H9 (cell line): ENCODE measurements at regions not wholly inside any gene's neighbourhood (a gene's known extent, or its start where the extent isn't known, plus 50 kb on each side); places are given as distances from the start of the nearest gene placed in this dataset.

Source experiments
- DNase-seq: peaks from one replicate; pipeline ENCODE4 v3.0.0-alpha.2; 2017
- H2AFZ ChIP-seq: one replicate; pipeline ENCODE4 v1.6.1; 2013; ENCODE audit warnings: mild to moderate bottlenecking, low read length, control low read depth, moderate library complexity
- H2AK5ac ChIP-seq: 2 replicates; pipeline ENCODE4 v1.6.1; 2013; ENCODE audit warnings: low read length, control low read depth, mixed read lengths; ENCODE audit not compliant: insufficient read length
- H2BK120ac ChIP-seq: one replicate; pipeline ENCODE4 v1.6.1; 2013; ENCODE audit warnings: low read depth, mild to moderate bottlenecking, low read length, control low read depth, inconsistent platforms; ENCODE audit not compliant: poor library complexity, severe bottlenecking
- H2BK12ac ChIP-seq: 2 replicates; pipeline ENCODE4 v1.6.1; 2013; ENCODE audit warnings: low read length, control low read depth, mixed read lengths, low read depth; ENCODE audit not compliant: insufficient read length
- H2BK15ac ChIP-seq: 2 replicates; pipeline ENCODE4 v1.6.1; 2013; ENCODE audit warnings: low read depth, low read length, control low read depth
- H2BK20ac ChIP-seq: one replicate; pipeline ENCODE4 v1.6.1; 2013; ENCODE audit warnings: low read depth, mild to moderate bottlenecking, low read length, control low read depth, inconsistent platforms; ENCODE audit not compliant: poor library complexity, severe bottlenecking
- H2BK5ac ChIP-seq: 2 replicates; pipeline ENCODE4 v1.6.1; 2013; ENCODE audit warnings: low read length, control low read depth, mixed read lengths; ENCODE audit not compliant: insufficient read length
- H3K14ac ChIP-seq: 2 replicates; pipeline ENCODE4 v1.6.1; 2013; ENCODE audit warnings: low read length, control low read depth; ENCODE audit not compliant: insufficient read depth
- H3K18ac ChIP-seq: 2 replicates; pipeline ENCODE4 v1.6.1; 2013; ENCODE audit warnings: low read depth, mild to moderate bottlenecking, mixed read lengths, low read length, control low read depth; ENCODE audit not compliant: insufficient read length
- H3K23ac ChIP-seq: 2 replicates; pipeline ENCODE4 v1.6.1; 2013; ENCODE audit warnings: low read length, control low read depth, mixed read lengths, low read depth; ENCODE audit not compliant: insufficient read length
- H3K23me2 ChIP-seq: 2 replicates; pipeline ENCODE4 v1.6.1; 2013; ENCODE audit warnings: low read depth, mild to moderate bottlenecking, mixed read lengths, low read length, control low read depth; ENCODE audit not compliant: insufficient read length, poor library complexity, severe bottlenecking
- H3K27ac ChIP-seq: 2 replicates; pipeline ENCODE4 v1.5.1; 2013; ENCODE audit warnings: low read length, control low read depth, mixed read lengths, low read depth; ENCODE audit not compliant: insufficient read length
- H3K27me3 ChIP-seq: 2 replicates; pipeline ENCODE4 v1.6.1; 2013; ENCODE audit warnings: low read length, control low read depth, inconsistent platforms; ENCODE audit not compliant: insufficient read depth
- H3K4ac ChIP-seq: 2 replicates; pipeline ENCODE4 v1.6.1; 2013; ENCODE audit warnings: low read depth, mild to moderate bottlenecking, control low read depth, inconsistent platforms, low read length, moderate library complexity
- H3K4me1 ChIP-seq: 2 replicates; pipeline ENCODE4 v1.6.1; 2013; ENCODE audit warnings: low read length, control low read depth, inconsistent platforms; ENCODE audit not compliant: insufficient read depth
- H3K4me2 ChIP-seq: 2 replicates; pipeline ENCODE4 v1.6.1; 2013; ENCODE audit warnings: low read length, control low read depth, mixed read lengths; ENCODE audit not compliant: insufficient read length, insufficient read depth
- H3K56ac ChIP-seq: 2 replicates; pipeline ENCODE4 v1.6.1; 2013; ENCODE audit warnings: low read depth, mild to moderate bottlenecking, mixed read lengths, low read length, control low read depth; ENCODE audit not compliant: insufficient read length
- H3K79me1 ChIP-seq: 2 replicates; pipeline ENCODE4 v1.6.1; 2013; ENCODE audit warnings: low read depth, mild to moderate bottlenecking, moderate library complexity, low read length, control low read depth, inconsistent platforms; ENCODE audit not compliant: insufficient read depth, poor library complexity, severe bottlenecking
- H3K79me2 ChIP-seq: 2 replicates; pipeline ENCODE4 v1.6.1; 2013; ENCODE audit warnings: low read length, control low read depth, inconsistent platforms; ENCODE audit not compliant: insufficient read depth
- H3K9ac ChIP-seq: 2 replicates; pipeline ENCODE4 v1.6.1; 2013; ENCODE audit warnings: low read length, control low read depth, mixed read lengths; ENCODE audit not compliant: insufficient read length; ENCODE audit errors: extremely low read depth
- H3K9me3 ChIP-seq: one replicate; pipeline ENCODE4 v1.6.1; 2013; ENCODE audit warnings: low read depth, low read length, inconsistent platforms; ENCODE audit not compliant: control insufficient read depth
- H3T11ph ChIP-seq: one replicate; pipeline ENCODE4 v1.6.1; 2013; ENCODE audit warnings: mild to moderate bottlenecking, low read length, control low read depth, inconsistent platforms
- H4K20me1 ChIP-seq: one replicate; pipeline ENCODE4 v1.6.1; 2013; ENCODE audit not compliant: control insufficient read depth, insufficient read length, insufficient read depth
- H4K5ac ChIP-seq: 2 replicates; pipeline ENCODE4 v1.6.1; 2013; ENCODE audit warnings: low read depth, mild to moderate bottlenecking, mixed read lengths, low read length, control low read depth; ENCODE audit not compliant: insufficient read length
- H4K8ac ChIP-seq: replicated peaks from 2 replicates; pipeline ENCODE4 v1.6.1; 2013; ENCODE audit warnings: low read length, control low read depth, mixed read lengths, low read depth; ENCODE audit not compliant: insufficient read length
- H4K91ac ChIP-seq: 2 replicates; pipeline ENCODE4 v1.6.1; 2013; ENCODE audit warnings: low read depth, mild to moderate bottlenecking, moderate library complexity, mixed read lengths, low read length, control low read depth; ENCODE audit not compliant: insufficient read length
- H3K27ac Mint-ChIP-seq, 3 experiments: 2 replicates in 2 of 3; 3 replicates in 1 of 3; pipeline ENCODE4 v1.8.0; 2020 to 2021; ENCODE audit warnings: mixed read lengths in 3 of 3, mild to moderate bottlenecking in 1 of 3, moderate library complexity in 1 of 3
- H3K27me3 Mint-ChIP-seq: 2 replicates; pipeline ENCODE4 v1.8.0; 2021; ENCODE audit warnings: low read depth, mild to moderate bottlenecking, moderate library complexity, mixed read lengths
- H3K36me3 Mint-ChIP-seq, 3 experiments: 2 replicates in 2 of 3; 3 replicates in 1 of 3; pipeline ENCODE4 v1.8.0; 2020 to 2021; ENCODE audit warnings: low read depth in 3 of 3, mixed read lengths in 3 of 3; ENCODE audit not compliant: insufficient read depth in 1 of 3
- H3K4me1 Mint-ChIP-seq, 2 experiments: 2 replicates each; pipeline ENCODE4 v1.8.0; 2020; ENCODE audit warnings: mixed read lengths in 2 of 2
- H3K4me3 Mint-ChIP-seq, 2 experiments: 2 replicates in 1 of 2; 3 replicates in 1 of 2; pipeline ENCODE4 v1.8.0; 2020 to 2021; ENCODE audit warnings: mild to moderate bottlenecking in 2 of 2, mixed read lengths in 2 of 2, moderate library complexity in 1 of 2
- H3K9me3 Mint-ChIP-seq, 2 experiments: 2 replicates in 1 of 2; 3 replicates in 1 of 2; pipeline ENCODE4 v1.8.0; 2020; ENCODE audit warnings: mild to moderate bottlenecking in 2 of 2, mixed read lengths in 2 of 2, moderate library complexity in 1 of 2
- CTCF ChIP-seq: fragments of 200-600 bp; sonication (generic); conservative IDR thresholded peaks from 3 replicates; pipeline ENCODE4 v1.8.0; 2021; ENCODE audit warnings: antibody characterized with exemption, mild to moderate bottlenecking

GRCh38 chr2:137737559-137737958 lies 226.7 kb upstream of the HNMT start:
- H2BK20ac ChIP-seq, result no peak overlapping the region
- H4K8ac ChIP-seq, result no peak overlapping the region
- H2BK12ac ChIP-seq, result no peak overlapping the region
- no peak overlapping the region for H3K18ac ChIP-seq
- H3K36me3 Mint-ChIP-seq, result peaks cover 0 to 5% (median 0%) of the 10 kb centered on the region in 3 experiments; a peak in 2 of 7 replicates
- no peak overlapping the region for H3K27ac Mint-ChIP-seq
- DNase-seq, result no peak
- H3T11ph ChIP-seq, result no peak overlapping the region
- H4K91ac ChIP-seq, result no peak overlapping the region
- H3K4ac ChIP-seq, result no peak overlapping the region
- no peaks in the 10 kb centered on the region for H4K20me1 ChIP-seq
- H3K23ac ChIP-seq, result no peak overlapping the region
- H3K56ac ChIP-seq, result no peak overlapping the region
- no peak overlapping the region for H2AK5ac ChIP-seq
- no peak overlapping the region for H2BK120ac ChIP-seq
- no peak overlapping the region for H2AFZ ChIP-seq
- no peaks in the 10 kb centered on the region for H3K79me1 ChIP-seq
- H3K14ac ChIP-seq, result no peak overlapping the region
- no peak overlapping the region for H3K9ac ChIP-seq
- no peak overlapping the region for H4K5ac ChIP-seq
- H3K4me1 ChIP-seq, result no peaks in the 10 kb centered on the region; the same call in 1 of the 2 replicates
- no peak overlapping the region for H3K4me3 Mint-ChIP-seq
- peaks cover 3 to 5% of the 10 kb centered on the region in 2 experiments for H3K4me1 Mint-ChIP-seq
- H3K9me3 ChIP-seq, result no peaks in the 10 kb centered on the region
- H3K79me2 ChIP-seq, result no peaks in the 10 kb centered on the region
- no peaks in the 10 kb centered on the region for H3K27me3 Mint-ChIP-seq
- no peak overlapping the region for H3K27ac ChIP-seq
- H2BK5ac ChIP-seq, result no peak overlapping the region
- peaks cover 4 to 10% of the 10 kb centered on the region in 2 experiments; a peak in 4 of 5 replicates for H3K9me3 Mint-ChIP-seq
- no peaks in the 10 kb centered on the region for H3K23me2 ChIP-seq
- H3K27me3 ChIP-seq, result no peaks in the 10 kb centered on the region
- no peak overlapping the region for H3K4me2 ChIP-seq
- H2BK15ac ChIP-seq, result no peak overlapping the region
- TF ChIP-seq CTCF, result no peak
